OCI-LY1 (cell line): ENCODE measurements at regions not wholly inside any gene's neighbourhood (a gene's known extent, or its start where the extent isn't known, plus 50 kb on each side); places are given as distances from the start of the nearest gene placed in this dataset.

Experiments used
- H2AFZ ChIP-seq: fragments of 200-600 bp; sonication (generic), shearing (Covaris generic); 2 replicates; pipeline ENCODE4 v1.6.0; 2014; ENCODE audit warnings: antibody characterized with exemption, mild to moderate bottlenecking, low read length
- H3F3A ChIP-seq: fragments of 200-600 bp; sonication (generic), shearing (Covaris generic); 2 replicates; pipeline ENCODE4 v1.6.0; 2014; ENCODE audit warnings: mild to moderate bottlenecking, antibody characterized with exemption, low read length, moderate library complexity; ENCODE audit not compliant: insufficient read depth
- H3K27ac ChIP-seq: fragments of 200-600 bp; sonication (generic); 2 replicates; pipeline ENCODE4 v1.5.1; 2014; ENCODE audit warnings: low read length, mixed run types, mild to moderate bottlenecking, low read depth; ENCODE audit not compliant: poor library complexity, severe bottlenecking
- H3K27me3 ChIP-seq: fragments of 200-600 bp; sonication (generic); 2 replicates; pipeline ENCODE4 v1.6.0; 2014; ENCODE audit warnings: antibody characterized with exemption, mild to moderate bottlenecking, low read length, moderate library complexity; ENCODE audit not compliant: insufficient read depth
- H3K36me3 ChIP-seq: fragments of 200-600 bp; sonication (generic); 2 replicates; pipeline ENCODE4 v1.6.1; 2014; ENCODE audit warnings: mild to moderate bottlenecking, antibody characterized with exemption, low read length, moderate library complexity, mixed read lengths; ENCODE audit not compliant: insufficient read depth
- H3K4me1 ChIP-seq: fragments of 200-600 bp; sonication (generic); 2 replicates; pipeline ENCODE4 v1.5.1; 2014; ENCODE audit warnings: mild to moderate bottlenecking, low read length, moderate library complexity; ENCODE audit not compliant: insufficient read depth, severe bottlenecking
- H3K4me2 ChIP-seq: fragments of 200-600 bp; sonication (generic), shearing (Covaris generic); 2 replicates; pipeline ENCODE4 v1.6.1; 2014; ENCODE audit warnings: low read length
- H3K4me3 ChIP-seq: fragments of 200-600 bp; sonication (generic); 2 replicates; pipeline ENCODE4 v1.5.1; 2014; ENCODE audit warnings: low read length, low read depth, mild to moderate bottlenecking, mixed read lengths; ENCODE audit not compliant: poor library complexity, severe bottlenecking
- H3K79me2 ChIP-seq: fragments of 200-600 bp; shearing (Covaris generic); 2 replicates; pipeline ENCODE4 v1.6.1; 2016; ENCODE audit warnings: mixed run types, low read length, mixed read lengths; ENCODE audit not compliant: insufficient read depth
- H3K9ac ChIP-seq: fragments of 200-600 bp; sonication (generic), shearing (Covaris generic); 2 replicates; pipeline ENCODE4 v1.6.1; 2014; ENCODE audit warnings: mild to moderate bottlenecking, low read length, mixed read lengths
- H3K9me2 ChIP-seq: fragments of 200-600 bp; sonication (generic), shearing (Covaris generic); 2 replicates; pipeline ENCODE4 v1.6.1; 2014; ENCODE audit warnings: low read depth, mild to moderate bottlenecking, low read length, mixed read lengths
- H3K9me3 ChIP-seq: fragments of 200-600 bp; shearing (Covaris generic); 2 replicates; pipeline ENCODE4 v1.6.1; 2014; ENCODE audit warnings: low read length, mixed read lengths
- H4K20me1 ChIP-seq: fragments of 200-600 bp; sonication (generic), shearing (Covaris generic); 2 replicates; pipeline ENCODE4 v1.6.0; 2016; ENCODE audit warnings: mild to moderate bottlenecking, low read length; ENCODE audit not compliant: insufficient read depth
- EZH2 ChIP-seq: fragments of 200-600 bp; sonication (generic), shearing (Covaris generic); IDR thresholded peaks from 2 replicates; pipeline ENCODE4 v1.8.0; 2017; ENCODE audit warnings: borderline replicate concordance, mixed run types, mild to moderate bottlenecking, antibody characterized with exemption, low read length, moderate library complexity, mixed read lengths
- TF ChIP-seq, protein P1 (sequence below): fragments of 200-600 bp; sonication (generic), shearing (Covaris generic); IDR thresholded peaks from 2 replicates; pipeline ENCODE4 v1.5.1; 2017; ENCODE audit warnings: mild to moderate bottlenecking, antibody characterized with exemption, low read length, moderate library complexity, mixed read lengths

DNA sequence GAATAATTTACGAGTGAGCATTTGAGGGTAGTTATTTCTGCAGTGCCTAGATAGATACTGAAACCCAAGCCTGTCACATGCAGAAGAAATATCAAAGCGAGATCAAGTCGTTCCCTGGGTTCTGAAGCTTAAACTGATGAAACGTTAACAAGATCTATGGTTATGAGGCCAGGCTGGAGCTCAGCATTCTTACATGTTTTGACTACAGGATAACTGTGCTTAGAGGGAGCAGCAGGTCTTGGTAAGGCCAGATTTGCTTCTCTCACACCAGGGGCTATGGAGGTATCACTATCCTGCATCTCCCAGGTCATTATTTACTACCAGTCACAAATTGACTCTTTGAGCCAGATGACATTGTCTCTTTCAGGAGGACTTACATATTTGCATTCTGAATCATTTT is 1401.4 kb upstream of the PRMT6 start:
- Histone ChIP-seq H4K20me1 (no peaks in the 10 kb centered on the region), H3K27ac (no peak overlapping the region), H3K9me3 (no peaks in the 10 kb centered on the region), H3K4me3 (no peak overlapping the region), H3K79me2 (no peaks in the 10 kb centered on the region), H3K27me3 (no peaks in the 10 kb centered on the region), H3K4me1 (no peaks in the 10 kb centered on the region), H3F3A (no peaks in the 10 kb centered on the region), H2AFZ (no peak overlapping the region), H3K9me2 (no peaks in the 10 kb centered on the region), H3K4me2 (no peak overlapping the region), H3K36me3 (no peaks in the 10 kb centered on the region), H3K9ac (no peak overlapping the region)
- TF ChIP-seq EZH2 = no peak
- TF ChIP-seq, protein P1, sequence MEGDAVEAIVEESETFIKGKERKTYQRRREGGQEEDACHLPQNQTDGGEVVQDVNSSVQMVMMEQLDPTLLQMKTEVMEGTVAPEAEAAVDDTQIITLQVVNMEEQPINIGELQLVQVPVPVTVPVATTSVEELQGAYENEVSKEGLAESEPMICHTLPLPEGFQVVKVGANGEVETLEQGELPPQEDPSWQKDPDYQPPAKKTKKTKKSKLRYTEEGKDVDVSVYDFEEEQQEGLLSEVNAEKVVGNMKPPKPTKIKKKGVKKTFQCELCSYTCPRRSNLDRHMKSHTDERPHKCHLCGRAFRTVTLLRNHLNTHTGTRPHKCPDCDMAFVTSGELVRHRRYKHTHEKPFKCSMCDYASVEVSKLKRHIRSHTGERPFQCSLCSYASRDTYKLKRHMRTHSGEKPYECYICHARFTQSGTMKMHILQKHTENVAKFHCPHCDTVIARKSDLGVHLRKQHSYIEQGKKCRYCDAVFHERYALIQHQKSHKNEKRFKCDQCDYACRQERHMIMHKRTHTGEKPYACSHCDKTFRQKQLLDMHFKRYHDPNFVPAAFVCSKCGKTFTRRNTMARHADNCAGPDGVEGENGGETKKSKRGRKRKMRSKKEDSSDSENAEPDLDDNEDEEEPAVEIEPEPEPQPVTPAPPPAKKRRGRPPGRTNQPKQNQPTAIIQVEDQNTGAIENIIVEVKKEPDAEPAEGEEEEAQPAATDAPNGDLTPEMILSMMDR = no peak

DNA sequence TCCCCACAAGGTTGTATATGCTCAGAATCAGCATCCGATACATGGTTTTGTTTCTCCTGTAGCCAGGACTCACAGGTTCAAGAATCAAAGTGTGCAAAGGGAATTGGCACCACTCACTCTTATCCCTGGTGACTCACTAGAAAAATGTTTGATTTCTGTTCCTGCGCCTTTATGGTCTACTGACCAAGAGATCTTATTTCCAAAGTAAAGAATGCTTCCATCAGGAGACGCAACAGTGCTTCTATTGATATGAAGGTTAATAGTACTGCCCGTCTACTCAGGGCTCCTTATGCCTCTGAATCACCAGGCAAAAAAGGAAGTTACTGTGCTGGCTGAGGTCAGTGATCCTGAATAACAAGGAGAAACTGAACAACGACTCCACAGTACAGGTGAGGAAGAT is 1392.0 kb upstream of the PRMT6 start:
- Histone ChIP-seq H3K9me3 (no peaks in the 10 kb centered on the region), H3K27me3 (no peaks in the 10 kb centered on the region), H3K27ac (no peak overlapping the region), H3K4me1 (no peaks in the 10 kb centered on the region), H3K36me3 (no peaks in the 10 kb centered on the region), H3F3A (no peaks in the 10 kb centered on the region), H3K9me2 (no peaks in the 10 kb centered on the region), H3K4me3 (no peak overlapping the region), H3K9ac (no peak overlapping the region), H3K79me2 (no peaks in the 10 kb centered on the region), H2AFZ (no peak overlapping the region), H4K20me1 (no peaks in the 10 kb centered on the region), H3K4me2 (no peak overlapping the region)
- TF ChIP-seq EZH2 = no peak
- TF ChIP-seq, protein P1 = no peak

DNA sequence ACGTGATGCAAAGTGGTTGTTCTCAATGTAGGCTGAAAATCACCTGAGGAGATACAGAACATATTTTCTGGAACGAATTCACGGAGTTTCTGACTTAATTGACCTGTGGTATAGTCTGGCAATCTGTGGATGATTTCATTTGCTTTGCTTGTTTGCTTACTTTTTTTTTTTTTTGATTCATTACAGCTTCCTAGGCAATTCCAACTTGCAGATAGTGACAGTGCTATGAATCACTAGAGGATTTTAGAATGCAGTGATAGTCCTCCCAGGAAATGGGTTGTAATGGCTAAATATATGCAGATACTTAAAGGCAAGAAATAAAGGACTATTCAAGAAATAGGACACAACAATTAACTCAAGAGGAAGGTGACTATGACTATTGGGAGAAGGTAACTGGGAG is 1378.1 kb upstream of the PRMT6 start:
- Histone ChIP-seq H3K4me3 (no peak overlapping the region), H3K4me1 (no peaks in the 10 kb centered on the region), H3K27me3 (no peaks in the 10 kb centered on the region), H3K9me3 (no peaks in the 10 kb centered on the region), H3K9me2 (no peaks in the 10 kb centered on the region), H4K20me1 (no peaks in the 10 kb centered on the region), H2AFZ (no peak overlapping the region), H3K36me3 (no peaks in the 10 kb centered on the region), H3K4me2 (no peak overlapping the region), H3K9ac (no peak overlapping the region), H3K79me2 (no peaks in the 10 kb centered on the region), H3K27ac (no peak overlapping the region), H3F3A (no peaks in the 10 kb centered on the region)
- TF ChIP-seq EZH2 = no peak

DNA sequence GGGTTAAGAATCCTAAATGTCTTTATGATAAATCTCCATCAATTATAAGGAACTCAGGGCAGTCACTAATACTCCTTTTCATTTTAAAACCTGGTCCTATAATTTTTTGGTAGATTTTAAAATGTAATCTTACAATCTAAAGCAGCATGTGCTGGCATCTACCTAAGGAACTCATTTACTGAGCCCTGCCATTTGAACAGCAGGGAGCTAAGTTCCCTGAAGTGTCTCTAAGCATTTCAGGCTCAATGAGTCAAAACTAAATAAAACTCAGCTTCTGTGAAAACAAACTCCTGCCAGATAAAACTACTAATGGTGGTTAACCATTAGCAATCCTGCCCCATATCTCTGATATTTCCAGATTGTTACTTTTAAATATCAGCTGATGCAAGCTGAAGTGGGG is 1371.8 kb upstream of the PRMT6 start:
- H3K4me1 ChIP-seq = no peaks in the 10 kb centered on the region
- no peaks in the 10 kb centered on the region for H4K20me1 ChIP-seq
- no peaks in the 10 kb centered on the region for H3K27me3 ChIP-seq
- no peak overlapping the region for H3K9ac ChIP-seq
- no peak for TF ChIP-seq EZH2
- H3K4me2 ChIP-seq = no peak overlapping the region
- no peaks in the 10 kb centered on the region for H3K9me2 ChIP-seq
- H3K9me3 ChIP-seq = no peaks in the 10 kb centered on the region
- no peak overlapping the region for H3K4me3 ChIP-seq
- H2AFZ ChIP-seq = no peak overlapping the region
- H3K79me2 ChIP-seq = no peaks in the 10 kb centered on the region
- H3K27ac ChIP-seq = no peak overlapping the region
- H3F3A ChIP-seq = no peaks in the 10 kb centered on the region
- H3K36me3 ChIP-seq = no peaks in the 10 kb centered on the region
